Vagina (tissue), 2 donors: ENCODE measurements at regions not wholly inside any gene's neighbourhood (a gene's known extent, or its start where the extent isn't known, plus 50 kb on each side); places are given as distances from the start of the nearest gene placed in this dataset.

ENCODE experiments used
- DNase-seq, 2 donors: peaks; one replicate each; pipeline ENCODE4 v3.0.0-alpha.2; 2017; ENCODE audit errors: extremely low spot score in 2 of 2
- H3K27ac ChIP-seq: fragments of 200-600 bp; sonication (generic); one replicate; pipeline ENCODE4 v1.5.1; 2019
- H3K27me3 ChIP-seq: fragments of 200-600 bp; sonication (generic); one replicate; pipeline ENCODE4 v1.5.1; 2019
- H3K36me3 ChIP-seq, 2 donors: fragments of 200-600 bp; sonication (generic); one replicate each; pipeline ENCODE4 v1.5.1; 2017 to 2019
- H3K4me1 ChIP-seq: fragments of 200-600 bp; sonication (generic); one replicate; pipeline ENCODE4 v1.5.1; 2019
- H3K4me3 ChIP-seq, 2 donors: fragments of 200-600 bp; sonication (generic); 1 replicate in 1 of 2; 2 replicates in 1 of 2; pipeline ENCODE4 v1.5.1; 2016 to 2019
- H3K9me3 ChIP-seq: fragments of 200-600 bp; sonication (generic); one replicate; pipeline ENCODE4 v1.5.1; 2019
- POLR2A ChIP-seq, 2 donors: fragments of 450-650 bp; IDR thresholded peaks; one replicate each; pipeline ENCODE4 v1.6.1; 2017; ENCODE audit warnings: antibody characterized with exemption in 2 of 2, mild to moderate bottlenecking in 2 of 2, moderate library complexity in 2 of 2
- POLR2AphosphoS5 ChIP-seq, 2 donors: sonication (generic); formaldehyde crosslinking; IDR thresholded peaks; one replicate each; pipeline ENCODE4 v1.9.0; 2017; ENCODE audit warnings: antibody characterized with exemption in 2 of 2, mild to moderate bottlenecking in 2 of 2, low read depth in 1 of 2; ENCODE audit not compliant: insufficient read depth in 1 of 2
- intact Hi-C: fragments of 100-400 bp; cut with DNase I; formaldehyde crosslinking; loops from one replicate; pipeline ENCODE4 v1.15.1; 2023
- TF ChIP-seq, protein P1 (sequence below), 3 experiments: fragments of 450-650 bp in 2 of 3; fragments of 200-600 bp in 1 of 3; sonication (generic) in 1 of 3; IDR thresholded peaks; one replicate each; pipeline ENCODE4 v1.5.1; 2017 to 2019; ENCODE audit warnings: antibody characterized with exemption in 3 of 3, mild to moderate bottlenecking in 2 of 3, moderate library complexity in 2 of 3

DNA sequence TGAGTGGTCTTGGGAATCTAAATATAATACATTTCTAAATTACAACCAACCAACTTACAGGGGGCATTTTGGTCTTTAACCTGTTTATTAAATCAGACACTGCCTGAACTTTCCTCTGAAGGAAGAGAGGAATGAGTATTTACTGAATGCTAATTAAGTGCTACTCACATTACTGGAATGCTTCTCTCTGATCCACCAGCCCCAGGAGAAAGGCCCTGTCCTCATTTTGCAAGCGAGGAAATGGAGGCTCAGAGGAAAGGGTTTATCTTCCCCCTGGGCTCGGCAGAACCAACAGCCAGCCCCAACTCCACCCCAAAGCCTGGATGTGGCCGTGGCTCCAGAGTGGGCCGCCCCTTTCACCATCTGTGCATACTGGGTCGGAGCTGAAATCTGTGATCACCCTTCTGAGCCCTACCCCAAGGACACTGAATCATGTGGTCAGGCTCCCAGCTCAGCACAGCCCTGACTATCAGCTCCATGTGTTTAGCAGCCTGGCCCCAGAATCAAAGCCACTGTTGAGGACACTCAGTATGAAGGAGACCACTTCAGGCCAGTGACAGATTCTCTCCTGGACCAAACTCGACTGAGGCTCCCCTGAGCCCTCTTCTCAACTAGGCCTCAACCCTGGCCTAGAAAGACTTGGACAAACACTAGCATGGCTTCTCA lies 56.7 kb upstream of the ENPP6 start:
- peak in 1 of 2 donors; percentile 52 for DNase-seq
- intact Hi-C loops: no loop called here
- Histone ChIP-seq H3K9me3 (no peaks in the 10 kb centered on the region), H3K27me3 (no peaks in the 10 kb centered on the region), H3K36me3 (no peaks in the 10 kb centered on the region), H3K4me1 (no peaks in the 10 kb centered on the region), H3K4me3 (no peak overlapping the region), H3K27ac (no peak overlapping the region)
- TF ChIP-seq POLR2AphosphoS5 (IDR thresholded peaks at IDR 0.05; ENCODE audit: insufficient read depth in 1 of 2, low read depth in 1 of 2) (no peak), POLR2A (IDR thresholded peaks at IDR 0.05) (no peak)
- TF ChIP-seq, protein P1, sequence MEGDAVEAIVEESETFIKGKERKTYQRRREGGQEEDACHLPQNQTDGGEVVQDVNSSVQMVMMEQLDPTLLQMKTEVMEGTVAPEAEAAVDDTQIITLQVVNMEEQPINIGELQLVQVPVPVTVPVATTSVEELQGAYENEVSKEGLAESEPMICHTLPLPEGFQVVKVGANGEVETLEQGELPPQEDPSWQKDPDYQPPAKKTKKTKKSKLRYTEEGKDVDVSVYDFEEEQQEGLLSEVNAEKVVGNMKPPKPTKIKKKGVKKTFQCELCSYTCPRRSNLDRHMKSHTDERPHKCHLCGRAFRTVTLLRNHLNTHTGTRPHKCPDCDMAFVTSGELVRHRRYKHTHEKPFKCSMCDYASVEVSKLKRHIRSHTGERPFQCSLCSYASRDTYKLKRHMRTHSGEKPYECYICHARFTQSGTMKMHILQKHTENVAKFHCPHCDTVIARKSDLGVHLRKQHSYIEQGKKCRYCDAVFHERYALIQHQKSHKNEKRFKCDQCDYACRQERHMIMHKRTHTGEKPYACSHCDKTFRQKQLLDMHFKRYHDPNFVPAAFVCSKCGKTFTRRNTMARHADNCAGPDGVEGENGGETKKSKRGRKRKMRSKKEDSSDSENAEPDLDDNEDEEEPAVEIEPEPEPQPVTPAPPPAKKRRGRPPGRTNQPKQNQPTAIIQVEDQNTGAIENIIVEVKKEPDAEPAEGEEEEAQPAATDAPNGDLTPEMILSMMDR (IDR thresholded peaks at IDR 0.05): no peak

DNA sequence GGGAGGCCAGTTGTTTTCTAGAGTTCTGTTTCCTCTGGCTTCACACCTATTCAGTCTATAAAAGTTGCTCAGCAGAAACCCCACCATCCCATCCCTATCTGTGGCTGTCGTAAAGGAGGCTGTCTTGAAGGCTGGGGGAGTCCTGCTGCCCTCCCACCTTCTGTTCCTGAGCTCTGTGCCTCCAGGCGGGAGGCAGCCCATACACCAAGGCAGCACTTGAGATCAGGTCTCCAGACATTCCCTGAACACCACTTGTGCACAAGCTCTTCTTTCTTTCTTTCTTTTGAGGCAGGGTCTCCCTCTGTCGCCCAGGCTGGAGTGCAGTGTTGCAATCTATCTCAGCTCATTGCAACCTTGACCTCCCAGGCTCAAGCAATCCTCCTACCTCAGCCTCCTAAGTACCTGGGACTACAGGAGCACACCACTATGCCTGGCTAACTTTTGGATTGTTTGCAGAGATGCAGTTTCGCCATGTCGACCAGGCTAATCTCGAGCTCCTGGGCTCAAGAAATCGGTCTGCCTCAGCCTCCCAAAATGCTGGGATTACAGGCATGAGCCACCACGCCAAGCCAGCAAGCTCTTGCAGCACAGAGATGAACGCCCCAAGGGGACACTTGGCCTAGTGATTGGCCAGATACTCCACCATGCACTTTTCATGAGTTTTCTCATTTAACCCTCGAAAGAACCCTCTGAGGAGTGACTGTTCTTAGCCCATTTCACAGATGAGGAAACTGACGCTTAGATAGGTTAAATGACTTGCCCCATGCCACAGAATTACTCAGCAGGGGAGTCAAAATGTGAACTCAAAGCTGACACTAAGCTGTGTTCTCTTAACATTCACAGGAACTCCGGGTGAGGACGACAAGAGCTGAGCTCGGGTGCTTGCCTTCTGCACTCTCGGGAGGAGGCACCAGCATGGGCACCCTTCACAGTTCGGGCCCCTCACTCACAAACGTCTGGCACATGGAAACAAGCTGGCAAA lies 55.8 kb upstream of the ENPP6 start:
- no peaks in the 10 kb centered on the region for H3K36me3 ChIP-seq
- H3K27ac ChIP-seq: no peak overlapping the region
- H3K27me3 ChIP-seq: no peaks in the 10 kb centered on the region
- intact Hi-C loops: no loop called here
- DNase-seq: peak; percentile 60 to 79
- H3K4me1 ChIP-seq: no peaks in the 10 kb centered on the region
- H3K9me3 ChIP-seq: no peaks in the 10 kb centered on the region
- no peak overlapping the region for H3K4me3 ChIP-seq
- TF ChIP-seq POLR2A (IDR thresholded peaks at IDR 0.05) (no peak), POLR2AphosphoS5 (IDR thresholded peaks at IDR 0.05; ENCODE audit: insufficient read depth in 1 of 2, low read depth in 1 of 2) (no peak)
- TF ChIP-seq, protein P1 (IDR thresholded peaks at IDR 0.05): no peak

DNA sequence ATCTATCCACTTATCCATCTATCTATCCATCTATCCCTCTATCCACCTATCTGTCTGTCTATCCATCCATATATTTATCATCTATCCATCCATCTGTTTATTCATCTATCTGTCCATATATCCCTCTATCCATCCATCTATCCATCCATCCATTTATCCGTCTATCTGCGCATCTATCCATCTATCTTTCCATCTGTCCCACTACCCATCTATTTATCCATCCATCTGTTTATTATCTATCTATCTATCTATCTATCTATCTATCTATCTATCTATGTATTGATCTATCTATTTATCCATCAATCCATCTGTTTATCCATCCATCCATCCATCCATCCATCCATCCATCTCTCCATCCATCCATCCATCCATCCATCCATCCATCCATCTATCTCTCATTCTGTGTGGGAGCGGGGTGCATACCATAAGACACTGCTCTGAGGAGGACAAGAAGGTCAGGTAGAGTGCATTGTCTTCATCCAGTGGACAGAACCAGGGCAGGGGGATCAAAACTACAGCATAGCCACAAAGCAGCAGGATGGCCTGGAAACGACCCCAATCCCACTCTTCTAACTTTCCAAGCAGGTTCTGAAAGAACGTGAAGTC lies 53.2 kb upstream of the ENPP6 start:
- H3K4me3 ChIP-seq: no peak overlapping the region
- H3K27ac ChIP-seq: no peak overlapping the region
- intact Hi-C loops: no loop called here
- TF ChIP-seq, protein P1 (IDR thresholded peaks at IDR 0.05): no peak
- no peaks in the 10 kb centered on the region for H3K9me3 ChIP-seq
- no peaks in the 10 kb centered on the region for H3K36me3 ChIP-seq
- no peaks in the 10 kb centered on the region for H3K4me1 ChIP-seq
- no peaks in the 10 kb centered on the region for H3K27me3 ChIP-seq
- DNase-seq: peak in 1 of 2 donors; percentile 28

DNA sequence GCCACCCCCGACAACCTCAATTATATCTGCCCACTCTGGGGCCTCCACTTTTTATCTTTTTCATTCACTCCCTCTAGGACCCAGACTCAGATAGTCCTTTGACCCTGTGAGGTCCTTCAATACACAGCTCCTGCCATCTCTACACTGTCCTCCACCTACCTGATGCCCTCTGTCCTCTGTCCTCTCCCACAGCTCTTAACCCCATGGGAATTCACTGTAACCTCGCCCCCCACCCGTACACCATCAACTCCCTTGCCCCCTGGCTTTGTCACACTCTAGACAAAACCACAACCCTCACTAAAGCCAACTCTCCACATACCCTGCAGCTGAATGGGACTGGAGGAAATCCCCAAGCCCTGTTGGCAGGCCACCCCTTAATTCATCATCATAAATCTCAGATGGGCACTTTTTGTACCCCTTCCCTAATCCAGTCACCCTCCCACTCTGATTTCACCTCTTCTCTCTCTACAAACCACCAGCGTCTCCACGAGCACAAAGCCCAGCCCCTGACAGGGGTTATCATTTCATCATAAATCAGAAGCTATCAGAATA lies 52.3 kb upstream of the ENPP6 start:
- Histone ChIP-seq H3K27ac (no peak overlapping the region), H3K27me3 (no peaks in the 10 kb centered on the region), H3K9me3 (no peaks in the 10 kb centered on the region), H3K4me1 (no peaks in the 10 kb centered on the region), H3K36me3 (no peaks in the 10 kb centered on the region), H3K4me3 (no peak overlapping the region)
- intact Hi-C loops: loop anchor here (5.0 to 10.0 kb wide), 2 partner anchors 277 to 375 kb away; partner anchors contain the start of genes CASP3 and PRIMPOL
- TF ChIP-seq POLR2A (IDR thresholded peaks at IDR 0.05): no peak
- TF ChIP-seq, protein P1 (IDR thresholded peaks at IDR 0.05): no peak
- DNase-seq: peak; percentile 22 to 58
